HG03108 (cell line): ENCODE measurements at regions not wholly inside any gene's neighbourhood (a gene's known extent, or its start where the extent isn't known, plus 50 kb on each side); places are given as distances from the start of the nearest gene placed in this dataset.
A peak's percentile ranks its signal among the peaks of the same experiment; 100 is the strongest.

Experiments
- ATAC-seq: cut with Tn5 transposase; IDR thresholded peaks from one replicate; pipeline ENCODE4 v1.9.1; 2021; ENCODE audit warnings: moderate library complexity; ENCODE audit not compliant: unreplicated experiment

DNA sequence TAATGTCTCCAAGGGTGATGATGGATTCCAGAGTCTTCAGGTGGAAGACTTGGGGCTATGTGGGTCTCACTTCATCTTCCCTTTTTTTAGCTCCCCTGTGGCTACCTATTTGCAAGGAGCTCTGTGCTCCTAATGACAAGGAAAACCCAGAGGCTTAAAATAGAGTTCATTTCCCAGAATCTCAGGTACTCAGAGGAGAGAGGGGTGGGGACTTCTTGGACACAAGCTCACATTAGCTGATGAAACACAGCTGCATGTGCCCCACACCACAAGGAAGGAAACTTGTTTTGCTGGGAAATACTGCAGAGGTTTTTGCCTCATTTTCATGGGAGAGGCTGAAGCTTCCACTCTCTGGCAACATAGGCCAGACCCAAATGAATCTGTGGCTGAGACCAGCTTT, 138.6 kb upstream of the SLC1A4 start:
- ATAC-seq: no peak

DNA sequence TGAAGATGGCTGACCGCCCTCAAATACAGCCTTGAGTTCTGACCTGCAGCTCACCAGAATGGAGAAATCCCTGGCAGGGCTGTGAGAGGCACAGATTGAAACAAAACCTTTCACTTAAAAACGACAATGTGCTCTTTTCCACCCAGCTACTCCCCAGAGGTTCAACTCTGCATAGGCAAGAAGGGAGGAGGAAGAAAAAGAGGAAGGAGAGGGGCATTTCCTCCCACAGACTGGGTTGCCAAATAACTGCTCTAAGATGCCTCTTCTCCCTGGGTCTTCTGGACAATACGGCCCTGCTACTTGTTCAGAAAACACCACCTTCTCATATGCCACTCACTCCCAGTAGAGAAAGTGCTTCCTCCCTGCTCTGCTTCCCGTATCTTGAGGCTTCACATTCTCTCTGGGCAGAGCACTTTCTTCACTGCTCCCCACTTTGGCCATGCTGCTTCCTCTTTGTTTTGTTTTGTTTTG, 136.4 kb upstream of the SLC1A4 start:
- no peak for ATAC-seq

DNA sequence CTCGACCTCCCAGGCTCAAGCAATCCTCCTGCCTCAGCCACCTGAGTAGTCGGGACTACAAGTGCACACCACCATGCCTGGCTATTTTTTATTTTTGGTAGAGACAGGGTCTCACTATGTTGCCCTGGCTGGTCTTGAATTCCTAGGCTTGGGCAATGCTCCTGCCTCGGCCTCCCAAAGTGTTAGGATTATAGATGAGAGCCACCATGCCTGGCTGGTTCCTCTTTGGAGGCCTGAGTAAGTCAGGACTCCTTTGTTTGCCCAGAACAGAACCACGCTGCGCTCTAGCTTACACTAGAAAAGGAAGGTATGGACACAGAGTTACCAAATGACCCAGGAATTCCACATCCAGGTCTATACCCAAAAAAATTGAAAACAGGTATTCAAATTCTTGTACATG, 135.9 kb upstream of the SLC1A4 start:
- no peak for ATAC-seq

DNA sequence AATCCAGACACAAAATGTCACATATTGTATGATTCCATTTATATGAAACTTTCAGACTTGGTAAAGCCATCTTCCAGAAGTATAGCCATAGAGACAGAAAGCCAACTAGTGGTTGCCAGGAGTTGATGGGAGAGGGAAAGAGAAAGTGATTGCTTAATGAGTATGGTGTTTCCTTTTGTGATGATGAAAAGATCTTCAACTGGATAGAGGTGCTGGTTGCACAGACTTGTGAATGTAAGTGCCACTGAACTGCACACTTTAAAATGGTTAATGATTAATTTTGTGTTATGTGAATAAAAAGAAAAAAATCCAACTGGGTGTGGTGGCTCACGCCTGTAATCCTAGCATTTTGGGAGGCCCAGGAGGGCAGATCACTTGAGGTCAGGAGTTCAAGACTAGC, 135.3 kb upstream of the SLC1A4 start:
- ATAC-seq: no peak

DNA sequence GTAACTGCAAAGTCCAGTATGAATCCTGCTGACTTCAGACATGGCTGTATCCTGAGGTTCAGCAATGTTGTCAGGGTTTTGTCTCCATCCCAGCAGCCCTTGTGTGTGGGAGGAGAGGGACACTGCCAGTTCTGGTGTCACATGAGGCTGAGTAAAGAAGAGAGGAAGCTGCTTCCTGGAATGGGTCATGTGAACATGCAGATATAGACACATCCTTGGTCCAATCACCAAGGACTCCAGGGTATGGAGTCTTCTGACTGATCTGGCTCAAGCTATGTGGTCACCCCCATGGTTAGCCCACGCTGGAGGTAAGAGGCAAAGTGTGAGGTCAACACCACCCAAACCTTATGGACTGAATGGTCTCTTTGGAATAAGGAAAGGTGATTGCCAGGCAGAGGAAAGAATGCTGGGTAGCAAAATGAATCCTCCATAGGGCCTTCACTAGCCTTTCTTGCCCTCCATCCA, 134.4 kb upstream of the SLC1A4 start:
- no peak for ATAC-seq

DNA sequence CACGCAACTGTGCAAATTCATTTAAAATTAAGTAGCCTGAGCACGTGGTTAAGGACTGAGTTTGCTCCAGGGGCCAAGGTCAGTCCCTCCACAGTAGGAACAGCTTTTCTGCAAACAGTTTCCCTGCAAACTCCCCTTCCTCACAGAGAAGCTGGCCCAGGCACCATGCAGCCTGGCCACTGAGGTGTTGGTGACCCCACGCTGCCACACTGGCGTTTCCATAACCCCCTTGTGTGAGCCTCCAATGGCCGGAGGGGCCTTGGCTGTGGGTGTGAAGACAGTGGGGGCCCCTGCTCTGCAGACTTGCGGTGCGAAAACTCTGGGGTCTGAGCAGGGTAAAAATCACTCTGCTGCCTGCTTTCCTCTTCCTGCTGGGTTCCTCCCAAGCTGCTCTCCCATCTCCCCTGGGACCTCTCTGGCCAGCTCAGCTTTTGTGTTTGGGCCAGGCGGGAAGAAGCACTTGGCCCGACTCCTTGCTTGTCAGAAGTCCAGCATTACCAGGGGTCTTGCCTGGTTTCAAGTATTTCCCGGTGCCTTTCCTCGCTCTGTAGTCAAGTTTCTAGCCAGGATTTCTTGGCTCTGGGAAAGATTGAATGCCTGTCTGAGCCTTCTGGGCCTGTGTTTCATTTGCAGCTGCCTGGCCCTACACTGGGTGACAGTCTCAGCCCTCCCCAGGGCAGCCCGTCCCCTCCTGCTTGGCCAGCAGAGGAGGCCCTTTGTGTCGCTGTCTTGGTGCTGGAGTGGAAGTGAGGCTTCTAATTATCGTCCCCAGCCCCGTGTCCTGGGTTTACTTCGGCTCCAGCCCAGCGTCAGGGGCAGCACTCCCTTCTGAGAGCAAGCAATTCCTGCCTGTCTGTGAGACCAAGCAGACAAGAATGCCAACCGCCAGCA, 131.4 kb upstream of the SLC1A4 start:
- no peak for ATAC-seq

DNA sequence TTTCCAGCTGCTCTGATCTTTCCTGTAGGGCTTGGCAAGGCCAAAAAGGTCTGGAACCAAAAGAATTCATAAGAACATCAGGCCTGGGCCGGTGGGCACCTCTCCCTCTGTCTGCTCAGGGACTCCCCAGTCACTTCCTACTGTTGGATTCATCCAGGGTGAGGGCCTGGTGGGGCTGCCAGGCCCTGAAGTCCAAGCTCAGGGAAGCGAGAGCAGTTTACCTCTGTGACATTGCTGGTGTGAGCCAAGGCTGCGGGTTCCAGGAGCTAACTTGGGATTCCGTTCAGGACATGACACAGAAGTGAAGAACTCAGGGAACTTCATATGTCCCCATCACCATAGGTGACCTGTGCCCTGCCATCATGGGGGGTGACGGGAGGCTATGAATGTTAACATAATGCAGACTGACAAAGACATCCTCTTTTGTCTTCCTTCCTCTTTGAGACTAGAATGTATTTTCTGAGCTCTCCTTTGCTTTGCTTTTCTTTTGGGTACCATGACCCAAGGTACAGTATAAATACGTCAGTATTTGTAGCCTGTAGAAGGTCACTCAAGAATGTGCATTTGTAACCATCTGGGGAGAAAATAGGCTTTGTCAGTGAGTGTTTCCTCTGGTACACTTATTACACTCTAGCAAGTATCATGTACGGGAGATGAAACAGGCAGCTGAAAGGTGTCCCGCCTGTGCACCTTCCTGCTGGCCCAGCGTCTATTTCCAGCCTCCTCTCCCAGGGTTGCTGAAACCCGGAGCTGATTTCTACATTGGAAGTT, 130.5 kb upstream of the SLC1A4 start:
- no peak for ATAC-seq

DNA sequence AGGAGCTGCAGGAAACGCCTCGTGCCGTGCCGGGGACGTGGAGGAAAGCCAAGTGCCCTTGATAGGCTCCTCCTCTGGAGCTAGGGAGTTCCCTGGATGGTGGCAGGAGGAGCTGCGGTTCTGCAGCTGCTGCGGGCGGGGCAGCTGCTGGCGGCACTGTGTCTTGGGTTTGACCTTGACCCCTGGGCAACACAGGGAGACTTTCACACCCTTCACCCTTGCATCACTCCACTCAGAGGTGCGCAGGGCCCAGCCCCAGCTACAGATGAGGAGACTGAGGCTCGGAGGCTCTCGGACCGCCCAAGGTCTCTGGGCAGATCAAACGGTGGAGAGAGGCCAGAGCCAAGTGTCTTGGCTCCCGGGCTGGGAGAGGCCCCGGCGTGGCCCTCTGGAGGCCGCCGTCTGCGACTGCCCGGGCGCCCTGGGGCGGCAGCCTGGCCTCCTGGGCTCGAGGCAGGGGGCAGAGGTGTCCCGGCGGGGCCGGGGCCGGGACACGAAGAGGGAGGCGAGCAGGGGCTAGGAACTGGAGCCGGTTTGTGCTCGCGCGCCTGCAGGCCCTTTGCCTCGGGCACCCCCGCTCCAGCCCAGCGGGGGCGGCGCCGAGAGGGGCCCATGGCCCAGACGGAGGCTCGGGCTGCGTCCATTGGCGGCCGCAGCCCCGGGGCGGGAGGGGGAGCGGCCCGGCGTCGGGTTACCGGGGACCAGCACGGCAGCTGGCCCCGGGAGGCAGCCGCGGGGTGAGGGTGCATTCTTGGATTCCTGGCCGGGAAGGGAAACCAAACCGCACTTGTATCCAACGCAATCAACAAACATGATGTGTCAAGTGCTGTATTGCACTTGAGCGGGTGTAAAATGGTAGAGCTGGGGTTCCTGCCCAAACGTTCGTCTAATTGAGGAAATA, 129.6 kb upstream of the SLC1A4 start:
- no peak for ATAC-seq

DNA sequence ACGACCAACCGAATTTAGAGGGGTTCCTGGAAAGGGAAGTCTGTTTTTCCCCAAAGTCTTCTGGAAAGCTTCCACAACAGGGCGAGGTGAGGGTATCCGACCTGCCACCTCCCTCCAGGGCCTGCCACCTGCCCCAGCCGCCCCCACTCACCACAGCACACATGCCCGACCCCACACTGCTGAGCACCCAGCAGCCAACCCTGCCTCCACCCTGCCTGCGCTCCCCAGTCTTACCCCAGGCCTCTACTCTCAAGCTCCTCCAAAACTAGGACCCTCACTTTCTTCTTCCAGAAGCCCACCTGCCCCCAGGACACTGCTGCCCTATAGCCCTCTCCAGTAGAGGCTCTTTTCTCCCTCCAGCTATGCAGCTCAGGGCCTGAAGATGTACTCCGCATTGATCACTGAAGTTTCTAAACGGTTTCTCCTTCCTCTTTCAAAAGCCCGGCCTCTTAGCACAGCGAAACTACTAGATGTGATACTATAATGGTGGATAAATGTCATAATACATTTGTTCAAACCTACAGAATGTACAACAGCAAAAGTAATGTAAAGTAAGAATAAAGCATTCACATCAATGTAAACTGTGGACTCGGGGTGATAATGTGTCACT, 128.8 kb upstream of the SLC1A4 start:
- ATAC-seq: peak; percentile 31

DNA sequence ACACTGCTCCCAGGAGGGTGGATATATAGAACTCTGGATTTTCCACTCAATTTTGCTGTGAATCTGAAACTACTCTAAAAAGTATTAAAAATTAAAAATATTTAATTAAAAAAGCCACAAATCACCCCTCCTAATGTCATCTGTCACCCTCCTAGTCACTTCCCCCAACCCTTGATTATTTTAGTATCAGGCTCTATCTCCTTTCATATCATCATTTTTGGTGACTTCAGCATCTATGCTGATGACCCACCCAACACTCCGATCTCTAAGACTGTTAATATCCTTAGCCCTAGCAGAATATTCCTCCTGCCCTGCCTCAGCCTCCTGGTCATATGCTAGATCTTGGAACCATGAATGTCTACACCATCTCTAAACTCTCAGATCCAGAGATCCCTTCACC, 128.3 kb upstream of the SLC1A4 start:
- ATAC-seq: no peak

DNA sequence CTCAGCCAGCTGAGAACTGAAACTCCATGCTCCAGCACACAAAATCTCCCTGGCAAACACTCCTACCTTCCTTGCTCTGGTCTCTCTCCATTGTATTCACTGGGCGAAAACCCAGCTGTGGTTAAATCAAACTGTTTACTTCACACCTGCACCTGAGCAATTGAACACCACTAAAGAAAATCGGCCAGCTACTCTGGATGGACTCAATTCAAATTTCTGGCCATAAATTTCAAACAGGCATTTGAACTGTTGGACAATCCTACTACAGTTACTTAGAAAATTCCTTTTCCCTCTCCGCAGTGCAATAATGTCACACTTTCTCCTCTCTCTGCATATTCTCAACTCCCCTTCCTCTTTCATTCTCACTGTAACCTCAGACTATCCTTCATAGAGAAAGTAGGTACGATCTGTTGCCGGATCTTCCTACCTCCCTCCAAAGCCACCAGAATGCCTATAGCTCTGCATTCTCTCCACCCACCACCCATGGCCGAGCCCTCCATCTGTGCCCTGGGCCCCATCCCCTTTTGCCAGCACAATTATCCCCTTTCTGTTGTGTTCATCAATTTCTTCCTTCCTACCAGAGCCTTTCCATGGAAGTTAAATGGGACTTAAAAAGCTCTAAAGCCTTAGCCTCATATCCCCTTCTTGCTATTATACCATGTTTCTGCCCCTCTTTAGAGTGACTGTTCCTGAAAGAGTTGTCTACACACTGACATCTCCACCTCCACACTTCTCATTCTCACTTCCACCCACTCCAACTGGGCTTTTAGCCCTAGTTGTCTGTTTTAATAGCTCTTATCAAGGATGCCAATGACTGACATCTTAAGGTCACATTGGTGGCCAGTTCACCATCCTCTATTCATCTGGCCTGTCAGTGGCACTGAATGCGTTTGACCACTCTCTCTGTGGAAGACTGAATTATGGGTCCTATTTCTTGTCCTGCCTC, 127.5 kb upstream of the SLC1A4 start:
- no peak for ATAC-seq

DNA sequence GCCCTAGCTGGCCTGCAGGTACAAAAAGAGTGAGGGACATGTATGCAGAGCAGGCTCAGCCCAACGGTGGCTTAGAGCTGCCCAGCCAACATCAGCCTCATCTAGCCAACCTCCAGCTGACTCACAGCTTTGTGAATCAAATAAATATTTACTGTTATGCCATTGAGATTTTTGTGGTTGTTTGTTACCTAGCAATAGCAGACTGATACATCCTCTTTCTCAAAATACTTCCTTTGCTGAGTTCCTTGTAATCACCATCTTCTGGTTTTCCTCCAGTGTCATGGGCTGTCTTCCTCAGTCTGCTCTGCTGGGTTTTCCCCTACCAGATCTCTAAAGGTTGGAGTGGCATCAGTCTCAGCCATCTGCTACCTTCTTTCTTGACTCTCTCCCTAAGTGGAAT, 126.6 kb upstream of the SLC1A4 start:
- no peak for ATAC-seq

DNA sequence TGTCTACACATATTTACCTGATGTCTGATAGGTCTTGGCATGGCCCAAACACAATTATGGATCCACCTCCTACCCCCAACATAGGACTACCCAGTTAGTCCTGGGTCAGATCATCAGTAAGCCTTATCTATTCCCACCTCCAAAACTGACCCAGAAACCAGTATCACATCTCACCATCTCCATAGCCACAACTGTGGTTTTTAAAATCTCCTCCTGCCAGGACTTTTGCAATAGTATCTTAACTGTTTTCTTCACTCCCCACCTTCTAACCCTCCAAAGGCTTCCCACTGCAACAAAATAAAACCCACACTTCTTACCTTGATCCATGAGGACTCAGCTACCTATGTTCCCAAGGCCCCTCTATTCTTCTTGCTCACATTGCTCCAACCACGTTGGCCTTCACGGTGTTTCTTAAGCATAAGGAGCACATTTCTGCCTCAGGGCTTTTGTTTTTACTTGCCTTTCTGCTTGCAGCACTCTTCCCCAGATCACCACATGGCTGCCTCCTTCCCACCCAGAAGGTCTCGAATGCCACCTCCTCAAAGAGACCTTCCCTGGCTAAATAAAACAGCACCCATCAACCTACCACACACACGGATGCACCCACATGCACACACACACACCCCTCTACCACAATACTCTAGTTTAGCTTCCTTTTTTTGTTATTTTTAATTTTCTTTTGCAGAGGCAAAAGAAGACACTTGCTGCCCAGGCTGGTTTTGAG, 125.9 kb upstream of the SLC1A4 start:
- ATAC-seq: no peak

DNA sequence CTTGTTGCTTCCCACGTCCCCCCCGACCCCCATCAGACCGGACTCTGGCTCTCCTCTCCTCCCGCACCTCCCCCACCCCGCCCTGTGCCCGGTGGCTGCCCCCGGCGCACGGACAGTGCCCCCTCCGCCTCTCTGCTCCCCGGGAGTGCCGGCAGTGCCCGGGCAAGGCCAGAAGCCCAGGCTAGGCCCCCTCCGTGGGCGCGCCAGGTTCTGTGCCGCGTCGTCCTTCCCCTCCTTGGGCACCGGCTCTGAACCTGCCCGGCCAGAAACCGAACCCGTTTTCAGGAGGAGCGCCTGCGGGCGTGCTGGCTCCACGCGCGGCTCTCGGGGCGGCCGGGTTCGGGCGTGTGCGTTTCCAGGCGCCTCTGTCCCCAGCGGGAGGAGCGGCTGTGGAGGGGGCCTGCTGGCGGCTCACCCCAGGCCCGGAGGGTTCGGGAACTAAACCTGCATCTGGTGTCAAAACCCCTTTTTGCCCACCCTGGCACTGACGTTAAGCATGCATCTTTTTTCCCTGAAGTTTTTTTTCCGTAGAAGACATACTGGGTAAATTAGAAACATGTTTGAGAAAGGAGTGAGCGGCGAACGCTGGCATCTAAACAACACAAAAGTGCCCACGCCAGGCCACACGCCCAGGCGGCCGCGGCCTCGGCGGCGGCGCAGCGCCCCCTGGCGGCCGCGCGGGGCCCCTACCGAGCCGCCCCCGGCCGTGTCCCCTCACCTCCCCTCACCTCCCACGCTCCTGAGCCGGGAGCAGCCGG, 123.9 kb upstream of the SLC1A4 start:
- ATAC-seq: peak; percentile 48

DNA sequence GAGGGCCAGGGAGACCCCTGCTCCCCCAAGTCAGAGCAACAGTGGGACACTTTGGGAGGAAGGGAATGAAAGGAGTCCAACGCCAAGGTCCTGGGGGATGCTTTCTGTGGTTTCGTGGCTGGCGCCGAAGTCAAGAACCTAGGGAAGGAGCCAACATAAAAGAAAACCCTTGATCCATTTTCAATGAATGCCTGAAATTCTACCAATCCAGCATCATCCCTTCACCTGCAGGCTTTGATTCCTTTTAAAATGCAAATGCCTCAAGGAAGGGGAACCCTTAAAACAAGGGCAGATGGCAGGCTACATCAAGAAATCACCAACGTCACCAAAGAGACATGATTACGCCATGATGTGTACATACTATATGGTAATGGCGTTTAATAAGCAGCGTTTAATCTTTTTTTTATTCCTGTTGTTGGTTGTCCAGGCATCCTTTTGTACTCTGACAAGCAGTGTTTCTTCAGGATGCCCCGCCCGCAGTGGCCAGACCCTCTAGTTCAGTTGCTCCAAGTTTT, 123.3 kb upstream of the SLC1A4 start:
- ATAC-seq: no peak

DNA sequence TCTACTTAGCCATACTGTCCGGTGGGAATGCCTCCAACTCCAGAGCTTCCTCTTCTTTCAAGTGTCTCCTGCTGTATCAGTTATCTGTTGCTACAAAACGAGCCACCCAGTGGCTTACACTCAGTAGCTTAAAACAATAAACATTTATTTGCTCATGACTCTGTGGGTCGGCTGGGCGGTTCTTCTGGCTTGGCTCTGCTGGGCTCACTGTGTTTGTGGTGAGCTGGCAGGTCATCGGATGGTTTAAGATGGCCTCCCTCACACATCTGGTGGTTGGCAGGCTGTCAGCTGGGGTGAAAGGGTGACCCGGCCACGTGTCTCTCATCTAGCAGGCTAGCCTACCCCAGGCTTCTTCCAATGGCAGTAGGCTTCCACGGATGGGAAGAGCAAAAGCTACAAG, 122.4 kb upstream of the SLC1A4 start:
- no peak for ATAC-seq

DNA sequence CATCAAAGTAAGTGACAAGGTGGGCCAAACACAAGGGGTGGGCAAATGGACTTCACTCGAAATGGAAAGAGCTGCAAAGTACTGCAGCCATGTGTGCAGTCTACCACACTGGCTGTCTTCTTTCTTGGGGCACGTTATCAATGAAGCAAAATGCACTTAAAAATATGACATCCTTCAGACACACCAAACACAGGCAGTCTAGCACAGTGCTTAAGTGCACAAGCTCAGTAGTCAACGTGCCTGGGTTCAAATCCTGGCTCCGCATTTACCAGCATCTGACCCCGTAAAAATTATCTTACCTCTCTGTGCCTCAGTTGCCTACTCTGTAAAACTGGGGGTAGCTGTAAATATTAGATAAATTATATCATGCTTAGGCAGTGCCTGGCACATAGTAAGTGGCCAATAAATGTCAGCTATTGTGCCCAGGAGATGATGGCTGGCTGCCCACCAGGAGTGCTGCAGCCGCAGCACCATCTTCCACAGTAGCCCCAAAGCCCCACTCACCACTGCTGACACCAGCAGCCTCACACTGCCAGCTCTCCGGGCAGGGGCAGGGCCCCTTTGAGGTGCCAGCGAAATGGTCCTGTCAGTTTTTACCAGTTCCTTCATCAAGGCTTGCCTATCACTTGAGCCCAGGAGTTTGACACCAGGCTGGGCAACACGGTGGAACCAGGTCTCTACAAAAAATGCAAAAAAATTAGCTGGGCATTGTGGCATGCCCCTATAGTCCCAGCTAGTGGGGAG, 121.8 kb upstream of the SLC1A4 start:
- ATAC-seq: no peak
